SK-N-SH (cell line): ENCODE measurements at regions not wholly inside any gene's neighbourhood (a gene's known extent, or its start where the extent isn't known, plus 50 kb on each side); places are given as distances from the start of the nearest gene placed in this dataset.

Experiments
- CTCF ChIA-PET: fragments of 300-600, 350-600 bp; formaldehyde crosslinking; extraction: SDS; loops from one replicate; lab custom pipeline; 2021; lab: Yijun Ruan, JAX
- POLR2A ChIA-PET: fragments of 350-600 bp; sonication (Branson Sonifier 250); formaldehyde crosslinking; extraction: SDS; loops from one replicate; lab custom pipeline; 2020; ENCODE audit warnings: antibody characterized with exemption, inconsistent platforms; lab: Yijun Ruan, JAX
- DNase-seq: peaks from one replicate; pipeline ENCODE4 v3.0.0; 2012
- H2AFZ ChIP-seq: fragments of 200-600 bp; sonication (generic); 2 replicates; pipeline ENCODE4 v1.8.1; 2016; ENCODE audit warnings: antibody characterized with exemption, mild to moderate bottlenecking, low read depth
- H3F3A ChIP-seq: fragments of 200-600 bp; sonication (generic); replicated peaks from 2 replicates; pipeline ENCODE3; 2016; ENCODE audit warnings: antibody characterized with exemption, mild to moderate bottlenecking; ENCODE audit not compliant: insufficient read depth
- H3K27ac ChIP-seq, 2 experiments: fragments of 200-500 bp in 1 of 2; fragments of 200-600 bp in 1 of 2; sonication (Bioruptor generic) in 1 of 2; sonication (generic), shearing (Covaris generic) in 1 of 2; 2 replicates each; pipeline versions ENCODE4 v1.5.1 to v1.6.1; 2014 to 2016; ENCODE audit warnings: low read depth in 2 of 2, inconsistent platforms in 1 of 2, low read length in 1 of 2, mild to moderate bottlenecking in 1 of 2, mixed read lengths in 1 of 2
- H3K27me3 ChIP-seq: fragments of 200-600 bp; sonication (generic), shearing (Covaris generic); 2 replicates; pipeline ENCODE4 v1.6.1; 2016; ENCODE audit warnings: mixed run types; ENCODE audit not compliant: insufficient read depth
- H3K36me3 ChIP-seq, 2 experiments: fragments of 200-500 bp in 1 of 2; fragments of 200-600 bp in 1 of 2; sonication (Bioruptor generic) in 1 of 2; sonication (generic) in 1 of 2; replicated peaks in 1 of 2; 2 replicates each; pipeline versions ENCODE3 to v1.5.1; 2014 to 2016; ENCODE audit warnings: low read length in 1 of 2, mild to moderate bottlenecking in 1 of 2; ENCODE audit not compliant: insufficient read depth in 2 of 2, control insufficient read depth in 1 of 2
- H3K4me1 ChIP-seq, 2 experiments: fragments of 200-500 bp in 1 of 2; fragments of 200-600 bp in 1 of 2; sonication (Bioruptor generic) in 1 of 2; sonication (generic), shearing (Covaris generic) in 1 of 2; 2 replicates each; pipeline versions ENCODE4 v1.5.1 to v1.6.1; 2014 to 2016; ENCODE audit warnings: low read depth in 1 of 2, low read length in 1 of 2, mixed run types in 1 of 2; ENCODE audit not compliant: insufficient read depth in 2 of 2, control insufficient read depth in 1 of 2
- H3K4me2 ChIP-seq: fragments of 200-600 bp; sonication (generic), shearing (Covaris generic); 2 replicates; pipeline ENCODE4 v1.6.1; 2017; ENCODE audit warnings: mixed run types
- H3K4me3 ChIP-seq, 2 experiments: fragments of 200-500 bp in 1 of 2; fragments of 200-600 bp in 1 of 2; sonication (Bioruptor generic) in 1 of 2; sonication (generic), shearing (Covaris generic) in 1 of 2; 2 replicates each; pipeline versions ENCODE4 v1.5.1 to v1.8.1; 2014 to 2016; ENCODE audit warnings: low read depth in 2 of 2, inconsistent platforms in 1 of 2, low read length in 1 of 2, mild to moderate bottlenecking in 1 of 2, mixed read lengths in 1 of 2, moderate library complexity in 1 of 2
- H3K79me2 ChIP-seq: fragments of 200-600 bp; sonication (generic); 2 replicates; pipeline ENCODE4 v1.8.1; 2017; ENCODE audit warnings: mild to moderate bottlenecking; ENCODE audit not compliant: insufficient read depth
- H3K9ac ChIP-seq: fragments of 200-600 bp; sonication (generic); 2 replicates; pipeline ENCODE4 v1.6.1; 2017; ENCODE audit warnings: mixed run types
- H3K9me2 ChIP-seq: fragments of 200-600 bp; sonication (generic); 2 replicates; pipeline ENCODE4 v1.6.1; 2017; ENCODE audit warnings: mixed run types
- H3K9me3 ChIP-seq: fragments of 200-600 bp; sonication (generic); 2 replicates; pipeline ENCODE4 v1.6.1; 2017; ENCODE audit warnings: mixed run types, mild to moderate bottlenecking, moderate library complexity
- H4K20me1 ChIP-seq: fragments of 200-600 bp; sonication (generic); 2 replicates; pipeline ENCODE4 v1.6.1; 2017; ENCODE audit warnings: mild to moderate bottlenecking, mixed run types; ENCODE audit not compliant: insufficient read depth
- ELF1 ChIP-seq: IDR thresholded peaks from 2 replicates; pipeline ENCODE4 v1.4.0; 2012
- EP300 ChIP-seq, 2 experiments: IDR thresholded peaks; 2 replicates each; pipeline versions ENCODE4 v1.4.0 to v1.6.1; 2012; ENCODE audit warnings: borderline replicate concordance in 1 of 2, low read depth in 1 of 2, low read length in 1 of 2
- EZH2phosphoT487 ChIP-seq: fragments of 200-600 bp; sonication (generic); IDR thresholded peaks from 2 replicates; pipeline ENCODE4 v1.6.1; 2017; ENCODE audit warnings: low read depth, mixed run types, mild to moderate bottlenecking, antibody characterized with exemption, moderate library complexity, borderline replicate concordance
- FOSL2 ChIP-seq: IDR thresholded peaks from 2 replicates; pipeline ENCODE4 v1.4.0; 2012; ENCODE audit warnings: low read depth, mild to moderate bottlenecking, moderate library complexity, borderline replicate concordance
- FOXJ3 ChIP-seq: sonication (generic); formaldehyde crosslinking; IDR thresholded peaks from 2 replicates; pipeline ENCODE4 v1.5.1; 2020; ENCODE audit warnings: mild to moderate bottlenecking, missing genetic modification reagents
- GATA2 ChIP-seq: sonication (generic); formaldehyde crosslinking; IDR thresholded peaks from 2 replicates; pipeline ENCODE4 v1.5.0; 2020; ENCODE audit warnings: mild to moderate bottlenecking, missing genetic modification reagents
- JUND ChIP-seq: IDR thresholded peaks from 2 replicates; pipeline ENCODE4 v1.4.0; 2012
- RAD21 ChIP-seq: IDR thresholded peaks from 2 replicates; pipeline ENCODE4 v1.6.1; 2012; ENCODE audit warnings: mild to moderate bottlenecking, low read length
- TAF1 ChIP-seq: IDR thresholded peaks from 2 replicates; pipeline ENCODE4 v1.6.1; 2012; ENCODE audit warnings: low read depth, mild to moderate bottlenecking, low read length, moderate library complexity, borderline replicate concordance
- WGBS: methylation state at CpG from one replicate; pipeline ENCODE4 v1.1.6; 2017; ENCODE audit warnings: low lambda C conversion rate; 5-methylcytosine and 5-hydroxymethylcytosine counted together
- TF ChIP-seq, protein P1 (sequence below): fragments of 200-600 bp; sonication (generic); IDR thresholded peaks from 2 replicates; pipeline ENCODE4 v1.6.1; 2017; ENCODE audit warnings: antibody characterized with exemption, mild to moderate bottlenecking, moderate library complexity
- TF ChIP-seq, protein P2 (sequence below): fragments of 150-350 bp; IDR thresholded peaks from 2 replicates; pipeline ENCODE4 v1.6.1; 2017; ENCODE audit warnings: antibody characterized with exemption, low read length, low read depth, borderline replicate concordance
- TF ChIP-seq, protein P3 (sequence below): IDR thresholded peaks from 2 replicates; pipeline ENCODE4 v1.4.0; 2012; ENCODE audit warnings: low read depth, borderline replicate concordance
- TF ChIP-seq, protein P4 (sequence below): fragments of 150-350 bp; IDR thresholded peaks from 2 replicates; pipeline ENCODE4 v1.6.1; 2016; ENCODE audit warnings: mild to moderate bottlenecking, low read depth, low read length

DNA sequence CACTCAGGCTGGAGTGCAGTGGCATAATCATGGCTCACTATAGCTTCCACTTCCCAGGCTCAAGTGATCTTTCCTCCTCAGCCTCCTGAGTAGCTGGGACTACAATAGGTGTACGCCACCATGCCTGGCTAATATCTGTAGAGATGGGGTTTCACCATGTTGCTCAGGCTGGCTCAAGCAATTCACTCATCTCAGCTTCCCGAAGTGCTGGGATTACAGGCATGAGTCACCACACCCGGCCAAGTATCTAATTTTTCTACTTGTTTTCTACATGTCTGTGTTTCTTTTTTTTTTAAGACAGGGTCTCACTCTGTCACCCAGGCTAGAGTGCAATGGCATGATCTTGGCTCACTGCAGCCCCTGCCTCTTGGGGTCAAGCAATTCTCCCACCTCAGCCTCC lies 119.7 kb upstream of the MED13L start:
- Histone ChIP-seq H3K4me1 (no peaks in the 10 kb centered on the region), H3K36me3 (peaks cover 0 to 43% of the 10 kb centered on the region in 2 experiments), H3K27ac (peak overlapping the region in 1 of 2 experiments; percentile 18; a peak in 1 of 4 replicates), H3K9me2 (no peaks in the 10 kb centered on the region), H3K4me2 (no peak overlapping the region), H3K9me3 (peaks cover 5% of the 10 kb centered on the region), H3F3A (peaks cover 9% of the 10 kb centered on the region), H2AFZ (no peak overlapping the region), H3K79me2 (no peaks in the 10 kb centered on the region), H3K27me3 (no peaks in the 10 kb centered on the region), H3K4me3 (no peak overlapping the region), H4K20me1 (no peaks in the 10 kb centered on the region), H3K9ac (no peak overlapping the region)
- TF ChIP-seq FOSL2 = peak; percentile 56; the same call in 1 of the 2 replicates
- TF ChIP-seq EZH2phosphoT487 = no peak
- TF ChIP-seq TAF1 = no peak
- TF ChIP-seq JUND = 0 out of 2 replicates have a peak, but pooled peaks have one; percentile 11
- no peak for DNase-seq
- 43% methylated on average over 3 of the region's 3 CpGs for WGBS
- ChIA-PET POLR2A (no interaction called here), CTCF (no interaction called here)

DNA sequence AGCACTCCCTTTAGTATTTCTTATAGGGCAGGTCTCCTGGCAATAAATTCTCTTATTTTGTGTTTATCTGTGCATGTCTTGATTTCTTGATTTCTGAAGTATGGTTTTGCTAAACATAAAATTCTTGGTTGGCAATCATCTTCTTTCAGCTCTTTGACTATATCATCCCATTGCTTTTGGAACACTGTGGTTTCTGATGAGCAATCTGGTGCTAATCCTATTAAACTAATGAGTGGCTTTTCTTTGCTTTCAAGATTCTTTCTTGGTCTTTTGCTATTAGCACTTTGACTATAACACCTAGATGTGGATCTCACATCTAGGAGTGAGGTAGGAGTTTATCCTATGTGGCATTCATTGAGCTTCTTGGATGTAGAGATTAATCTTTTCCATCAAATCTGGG lies 120.7 kb upstream of the MED13L start:
- Histone ChIP-seq H3K4me2 (no peak overlapping the region), H3K27me3 (no peaks in the 10 kb centered on the region), H3K4me1 (no peaks in the 10 kb centered on the region), H2AFZ (no peak overlapping the region), H3K9me3 (peaks cover 5% of the 10 kb centered on the region), H3K4me3 (no peak overlapping the region), H3K79me2 (no peaks in the 10 kb centered on the region), H3K27ac (no peak overlapping the region), H4K20me1 (no peaks in the 10 kb centered on the region), H3K36me3 (peaks cover 0 to 43% of the 10 kb centered on the region in 2 experiments), H3K9ac (no peak overlapping the region), H3K9me2 (no peaks in the 10 kb centered on the region), H3F3A (peaks cover 9% of the 10 kb centered on the region)
- DNase-seq = no peak
- CTCF ChIA-PET = no interaction called here
- TF ChIP-seq JUND (no peak), FOXJ3 (CRISPR knock-in tag) (no peak), EP300 (IDR thresholded peaks at IDR 0.05; ENCODE audit: borderline replicate concordance in 1 of 2, low read depth in 1 of 2, low read length in 1 of 2) (no peak), TAF1 (no peak), FOSL2 (no peak), RAD21 (no peak)
- TF ChIP-seq, protein P1, sequence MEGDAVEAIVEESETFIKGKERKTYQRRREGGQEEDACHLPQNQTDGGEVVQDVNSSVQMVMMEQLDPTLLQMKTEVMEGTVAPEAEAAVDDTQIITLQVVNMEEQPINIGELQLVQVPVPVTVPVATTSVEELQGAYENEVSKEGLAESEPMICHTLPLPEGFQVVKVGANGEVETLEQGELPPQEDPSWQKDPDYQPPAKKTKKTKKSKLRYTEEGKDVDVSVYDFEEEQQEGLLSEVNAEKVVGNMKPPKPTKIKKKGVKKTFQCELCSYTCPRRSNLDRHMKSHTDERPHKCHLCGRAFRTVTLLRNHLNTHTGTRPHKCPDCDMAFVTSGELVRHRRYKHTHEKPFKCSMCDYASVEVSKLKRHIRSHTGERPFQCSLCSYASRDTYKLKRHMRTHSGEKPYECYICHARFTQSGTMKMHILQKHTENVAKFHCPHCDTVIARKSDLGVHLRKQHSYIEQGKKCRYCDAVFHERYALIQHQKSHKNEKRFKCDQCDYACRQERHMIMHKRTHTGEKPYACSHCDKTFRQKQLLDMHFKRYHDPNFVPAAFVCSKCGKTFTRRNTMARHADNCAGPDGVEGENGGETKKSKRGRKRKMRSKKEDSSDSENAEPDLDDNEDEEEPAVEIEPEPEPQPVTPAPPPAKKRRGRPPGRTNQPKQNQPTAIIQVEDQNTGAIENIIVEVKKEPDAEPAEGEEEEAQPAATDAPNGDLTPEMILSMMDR = no peak
- POLR2A ChIA-PET = no interaction called here

DNA sequence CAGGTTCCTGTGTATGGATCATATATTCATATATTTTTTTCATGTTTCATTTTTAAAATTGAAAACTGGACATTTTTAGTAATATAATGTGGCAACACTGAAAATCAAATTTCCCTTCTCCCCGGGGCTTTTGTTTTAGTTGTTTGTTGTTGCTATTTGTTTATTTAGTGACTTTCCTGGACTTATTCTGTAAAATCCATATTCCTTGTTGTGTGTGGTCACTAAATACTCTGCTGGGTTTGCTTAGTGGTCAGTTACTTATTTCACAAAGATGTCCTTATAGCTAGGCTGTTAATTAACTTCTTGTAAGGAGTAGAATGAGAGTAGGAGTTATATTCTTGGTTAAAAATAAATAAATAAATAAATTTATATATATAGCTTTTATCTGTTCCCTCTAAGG lies 121.6 kb upstream of the MED13L start:
- no peaks in the 10 kb centered on the region for H3K79me2 ChIP-seq
- peaks cover 0 to 43% of the 10 kb centered on the region in 2 experiments for H3K36me3 ChIP-seq
- no peak overlapping the region for H3K4me2 ChIP-seq
- 85% methylated on average over 1 of the region's 1 CpG for WGBS
- H3K27me3 ChIP-seq = no peaks in the 10 kb centered on the region
- TF ChIP-seq GATA2 (CRISPR knock-in tag) (no peak), ELF1 (no peak), JUND (no peak)
- TF ChIP-seq, protein P2, sequence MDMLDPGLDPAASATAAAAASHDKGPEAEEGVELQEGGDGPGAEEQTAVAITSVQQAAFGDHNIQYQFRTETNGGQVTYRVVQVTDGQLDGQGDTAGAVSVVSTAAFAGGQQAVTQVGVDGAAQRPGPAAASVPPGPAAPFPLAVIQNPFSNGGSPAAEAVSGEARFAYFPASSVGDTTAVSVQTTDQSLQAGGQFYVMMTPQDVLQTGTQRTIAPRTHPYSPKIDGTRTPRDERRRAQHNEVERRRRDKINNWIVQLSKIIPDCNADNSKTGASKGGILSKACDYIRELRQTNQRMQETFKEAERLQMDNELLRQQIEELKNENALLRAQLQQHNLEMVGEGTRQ = no peak
- TF ChIP-seq, protein P3, sequence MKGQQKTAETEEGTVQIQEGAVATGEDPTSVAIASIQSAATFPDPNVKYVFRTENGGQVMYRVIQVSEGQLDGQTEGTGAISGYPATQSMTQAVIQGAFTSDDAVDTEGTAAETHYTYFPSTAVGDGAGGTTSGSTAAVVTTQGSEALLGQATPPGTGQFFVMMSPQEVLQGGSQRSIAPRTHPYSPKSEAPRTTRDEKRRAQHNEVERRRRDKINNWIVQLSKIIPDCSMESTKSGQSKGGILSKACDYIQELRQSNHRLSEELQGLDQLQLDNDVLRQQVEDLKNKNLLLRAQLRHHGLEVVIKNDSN = no peak
- TF ChIP-seq, protein P4, sequence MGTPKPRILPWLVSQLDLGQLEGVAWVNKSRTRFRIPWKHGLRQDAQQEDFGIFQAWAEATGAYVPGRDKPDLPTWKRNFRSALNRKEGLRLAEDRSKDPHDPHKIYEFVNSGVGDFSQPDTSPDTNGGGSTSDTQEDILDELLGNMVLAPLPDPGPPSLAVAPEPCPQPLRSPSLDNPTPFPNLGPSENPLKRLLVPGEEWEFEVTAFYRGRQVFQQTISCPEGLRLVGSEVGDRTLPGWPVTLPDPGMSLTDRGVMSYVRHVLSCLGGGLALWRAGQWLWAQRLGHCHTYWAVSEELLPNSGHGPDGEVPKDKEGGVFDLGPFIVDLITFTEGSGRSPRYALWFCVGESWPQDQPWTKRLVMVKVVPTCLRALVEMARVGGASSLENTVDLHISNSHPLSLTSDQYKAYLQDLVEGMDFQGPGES = no peak
- H3F3A ChIP-seq = peaks cover 9% of the 10 kb centered on the region
- no peaks in the 10 kb centered on the region for H3K4me1 ChIP-seq
- CTCF ChIA-PET = no interaction called here
- H3K9me2 ChIP-seq = no peaks in the 10 kb centered on the region
- no peaks in the 10 kb centered on the region for H4K20me1 ChIP-seq
- H3K4me3 ChIP-seq = no peak overlapping the region
- H3K9ac ChIP-seq = no peak overlapping the region
- no peak overlapping the region for H2AFZ ChIP-seq
- no peak for DNase-seq
- H3K9me3 ChIP-seq = peaks cover 5% of the 10 kb centered on the region
- H3K27ac ChIP-seq = no peak overlapping the region
- POLR2A ChIA-PET = no interaction called here
